Memory B cell (primary cell): ENCODE measurements at regions not wholly inside any gene's neighbourhood (a gene's known extent, or its start where the extent isn't known, plus 50 kb on each side); places are given as distances from the start of the nearest gene placed in this dataset.

Source experiments
- ATAC-seq: fragments of 150-1000 bp; cut with Tn5 transposase; 2 replicates; pipeline ENCODE4 v1.10.0; 2021; ENCODE audit warnings: low read depth, mild to moderate bottlenecking, moderate library complexity
- DNase-seq, 2 donors: peaks; one replicate each; pipeline ENCODE4 v3.0.0; 2022; ENCODE audit warnings: low spot score in 2 of 2
- H3K27ac Mint-ChIP-seq: one replicate; pipeline ENCODE4 v1.8.0; 2022; ENCODE audit warnings: mild to moderate bottlenecking, moderate library complexity, mixed read lengths
- H3K27me3 Mint-ChIP-seq: one replicate; pipeline ENCODE4 v1.8.0; 2022; ENCODE audit warnings: mixed read lengths
- H3K36me3 Mint-ChIP-seq: one replicate; pipeline ENCODE4 v1.8.0; 2022; ENCODE audit warnings: mild to moderate bottlenecking, mixed read lengths
- H3K4me1 Mint-ChIP-seq: one replicate; pipeline ENCODE4 v1.8.0; 2022; ENCODE audit warnings: mixed read lengths
- H3K4me3 Mint-ChIP-seq: one replicate; pipeline ENCODE4 v1.8.0; 2022; ENCODE audit warnings: mild to moderate bottlenecking, moderate library complexity, mixed read lengths
- H3K9me3 Mint-ChIP-seq: one replicate; pipeline ENCODE4 v1.8.0; 2022; ENCODE audit warnings: mixed read lengths

DNA sequence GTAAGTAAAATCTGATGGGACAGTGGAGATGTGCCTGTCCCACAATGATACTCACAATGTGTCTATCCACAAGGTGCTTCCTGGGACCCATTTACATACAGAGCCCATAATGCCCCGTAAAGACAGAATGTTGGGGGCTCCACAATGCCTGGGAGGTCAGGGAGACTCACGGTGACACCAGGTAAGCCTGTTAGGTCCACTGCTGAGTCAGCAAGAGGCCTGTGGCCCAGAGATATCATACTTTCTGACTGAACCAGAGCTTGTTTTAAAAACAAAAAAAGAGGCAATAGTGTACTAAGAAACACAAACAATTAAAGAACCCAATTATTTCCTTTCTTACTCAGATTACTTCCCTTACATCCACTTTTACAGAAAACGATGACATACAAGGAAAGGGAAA lies 771.1 kb upstream of the ID2 start:
- no peak for DNase-seq
- no peak for ATAC-seq
- Mint-ChIP-seq H3K27me3 (peaks cover 5% of the 10 kb centered on the region), H3K4me1 (no peaks in the 10 kb centered on the region), H3K4me3 (no peak overlapping the region), H3K36me3 (no peaks in the 10 kb centered on the region), H3K27ac (no peak overlapping the region), H3K9me3 (peaks cover 6% of the 10 kb centered on the region)

DNA sequence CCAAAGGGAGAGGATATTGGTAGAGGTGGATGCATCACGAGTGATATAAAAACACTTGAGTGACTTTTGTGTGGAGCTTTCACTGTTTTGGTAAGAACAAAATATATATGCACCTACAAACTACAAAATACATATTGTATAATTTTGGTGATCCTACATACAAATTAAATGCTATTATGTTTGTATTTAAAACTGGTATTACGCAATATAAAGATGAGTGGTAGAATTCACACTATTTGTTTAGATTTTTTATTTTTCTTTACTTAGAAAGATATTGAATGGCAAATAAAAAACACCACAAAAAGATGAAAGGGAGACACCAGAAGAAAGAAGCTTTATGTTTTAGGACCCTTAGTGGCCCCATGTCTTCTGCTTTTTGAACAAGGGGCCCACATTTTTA lies 770.7 kb upstream of the ID2 start:
- no peak for ATAC-seq
- no peak overlapping the region for H3K27ac Mint-ChIP-seq

DNA sequence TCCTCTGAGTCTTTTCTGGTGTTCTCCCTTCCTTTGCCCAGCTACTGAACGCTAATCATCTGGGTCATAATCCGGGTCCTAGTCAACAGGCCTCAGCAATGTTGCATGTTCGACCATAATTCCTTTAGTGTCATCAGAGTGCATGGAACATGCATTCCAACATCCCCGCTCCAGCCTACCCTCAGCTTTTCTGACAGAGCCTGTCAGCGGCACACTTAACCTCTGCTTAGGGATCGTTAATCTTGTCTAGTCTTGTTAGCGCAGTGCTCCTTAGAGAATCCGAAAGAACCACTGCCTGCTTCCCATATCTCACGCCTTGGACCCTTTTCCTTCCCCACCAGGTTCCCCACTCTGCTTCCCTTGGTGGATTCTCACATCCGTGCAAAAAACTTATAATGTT lies 767.9 kb upstream of the ID2 start:
- Mint-ChIP-seq H3K4me3 (no peak overlapping the region), H3K4me1 (no peaks in the 10 kb centered on the region), H3K36me3 (no peaks in the 10 kb centered on the region), H3K27ac (no peak overlapping the region), H3K27me3 (peaks cover 5% of the 10 kb centered on the region), H3K9me3 (peaks cover 2% of the 10 kb centered on the region)
- DNase-seq, result no peak
- ATAC-seq, result no peak

More for the DNA sequence above, 770.7 kb upstream of the ID2 start:
- DNase-seq, result no peak
- H3K27me3 Mint-ChIP-seq, result peaks cover 5% of the 10 kb centered on the region
- H3K4me1 Mint-ChIP-seq, result no peaks in the 10 kb centered on the region
- H3K4me3 Mint-ChIP-seq, result no peak overlapping the region
- H3K36me3 Mint-ChIP-seq, result no peaks in the 10 kb centered on the region
- H3K9me3 Mint-ChIP-seq, result peaks cover 6% of the 10 kb centered on the region

DNA sequence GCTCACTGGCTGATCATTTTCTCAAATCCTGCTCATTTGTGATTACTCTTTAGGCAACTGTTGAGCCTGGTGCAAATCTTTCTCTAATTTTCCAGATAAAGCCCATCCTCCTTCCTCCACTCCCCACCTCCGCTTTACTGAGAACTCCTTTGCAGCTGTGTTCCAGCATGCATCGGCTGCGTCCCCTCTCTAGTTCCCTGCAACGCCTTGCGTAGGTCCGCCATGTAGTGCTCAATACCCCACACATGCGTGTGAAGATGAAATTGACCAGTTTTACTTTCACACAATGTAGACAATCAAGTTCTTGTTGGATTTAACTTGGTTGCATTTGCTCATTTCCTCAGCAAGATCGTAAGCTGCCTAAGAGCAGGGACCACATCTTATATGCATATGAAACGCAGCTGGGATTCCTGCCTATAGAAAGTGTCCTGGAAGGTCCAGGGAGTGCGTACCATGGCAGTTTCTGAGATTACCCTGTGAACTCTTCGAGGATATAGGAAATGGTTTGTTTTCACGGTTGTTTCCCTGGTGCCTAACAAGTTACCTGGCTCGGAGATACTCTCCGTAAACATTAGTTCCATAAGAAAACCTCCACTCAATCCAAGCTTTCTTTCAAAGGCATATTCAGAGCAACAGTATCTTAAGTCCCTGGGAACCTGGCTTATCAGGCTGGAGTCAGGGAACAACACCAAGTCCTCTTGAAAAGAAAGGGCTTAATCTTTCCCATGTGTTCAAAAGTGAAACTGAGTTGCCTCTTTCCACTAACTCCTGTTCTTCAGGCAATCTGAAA lies 766.4 kb upstream of the ID2 start:
- Mint-ChIP-seq H3K27ac (no peak overlapping the region), H3K36me3 (no peaks in the 10 kb centered on the region), H3K27me3 (peaks cover 5% of the 10 kb centered on the region), H3K4me1 (no peaks in the 10 kb centered on the region), H3K9me3 (peaks cover 1% of the 10 kb centered on the region), H3K4me3 (no peak overlapping the region)
- DNase-seq, result no peak
- ATAC-seq, result no peak

DNA sequence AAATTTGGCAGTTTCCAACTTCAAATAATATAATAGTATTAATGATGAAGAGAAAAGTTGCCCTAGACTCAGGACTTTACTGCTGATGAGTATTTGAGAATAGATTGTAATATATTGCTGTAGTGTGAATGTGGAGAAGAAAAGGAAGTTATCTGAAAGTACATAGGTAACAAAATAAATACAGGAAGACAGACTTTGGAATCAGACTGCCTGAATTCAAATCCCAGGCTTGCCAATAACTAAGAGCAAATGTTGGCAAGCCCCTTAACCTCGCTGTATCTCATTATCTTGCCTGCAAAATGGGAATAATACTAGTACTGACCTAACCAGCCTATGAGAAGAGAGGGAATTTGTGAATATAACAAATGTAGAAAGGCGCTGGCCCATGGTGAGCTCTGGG lies 765.2 kb upstream of the ID2 start:
- no peak for ATAC-seq
- Mint-ChIP-seq H3K36me3 (no peaks in the 10 kb centered on the region), H3K9me3 (peaks cover 1% of the 10 kb centered on the region), H3K4me1 (no peaks in the 10 kb centered on the region), H3K27ac (no peak overlapping the region), H3K4me3 (no peak overlapping the region), H3K27me3 (peaks cover 5% of the 10 kb centered on the region)
- no peak for DNase-seq

DNA sequence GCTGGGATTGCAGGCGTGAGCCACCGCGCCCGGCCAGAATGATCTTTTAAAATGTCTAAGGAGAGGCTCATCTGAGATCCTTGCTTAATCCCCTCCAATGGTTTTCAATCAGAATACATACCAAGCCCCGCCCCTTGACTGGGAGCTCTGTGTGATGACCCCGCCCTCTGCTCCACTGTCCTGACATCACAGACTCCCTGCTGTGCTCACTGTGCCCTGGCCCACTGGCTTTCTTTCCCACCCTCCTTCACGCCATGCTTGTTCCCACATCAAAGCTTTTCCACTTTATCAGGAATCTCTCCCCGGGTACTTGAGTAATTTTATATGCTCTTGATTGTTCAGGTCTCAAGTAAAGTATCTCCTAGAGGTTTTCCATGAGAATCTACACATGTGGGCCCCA lies 762.3 kb upstream of the ID2 start:
- no peak for DNase-seq
- Mint-ChIP-seq H3K4me3 (no peak overlapping the region), H3K9me3 (peaks cover 7% of the 10 kb centered on the region), H3K36me3 (no peaks in the 10 kb centered on the region), H3K27ac (no peak overlapping the region), H3K27me3 (peaks cover 2% of the 10 kb centered on the region), H3K4me1 (no peaks in the 10 kb centered on the region)
- ATAC-seq, result no peak

DNA sequence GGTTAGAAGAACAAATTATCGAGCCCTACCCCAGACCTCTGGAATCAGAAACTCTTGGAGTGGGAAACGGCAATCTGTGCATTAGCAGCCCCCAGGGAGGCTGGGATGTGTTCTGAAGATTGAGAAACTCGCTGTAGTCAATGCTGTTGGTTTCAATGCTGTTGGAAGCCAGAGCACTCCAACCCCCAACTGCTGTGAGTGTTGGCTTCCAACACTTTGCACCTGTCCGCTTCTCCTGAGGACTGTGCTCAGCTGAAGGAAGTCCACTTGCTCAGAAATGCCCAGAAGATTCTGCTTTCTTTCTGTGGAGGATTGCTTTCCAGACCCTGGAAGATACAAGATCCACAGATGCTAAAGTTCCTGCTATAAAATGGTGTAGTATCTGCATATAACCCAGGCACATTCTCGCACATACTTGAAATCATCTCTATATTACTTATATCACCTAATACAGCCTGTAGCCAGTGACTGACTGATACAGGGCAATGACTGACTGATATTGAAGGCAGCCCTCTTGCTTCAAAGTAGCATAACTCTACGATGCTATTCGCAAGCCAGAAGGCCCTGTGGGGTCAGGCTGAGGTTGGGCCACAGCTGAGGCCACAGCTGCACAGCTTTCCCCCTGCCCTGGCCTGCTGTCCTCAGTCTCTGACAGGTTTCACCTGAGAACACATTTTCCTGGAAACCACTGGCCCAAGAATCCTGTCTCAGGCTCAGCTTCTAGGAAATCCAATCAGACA lies 757.7 kb upstream of the ID2 start:
- Mint-ChIP-seq H3K27me3 (no peaks in the 10 kb centered on the region), H3K4me1 (no peaks in the 10 kb centered on the region), H3K27ac (no peak overlapping the region), H3K9me3 (peaks cover 7% of the 10 kb centered on the region), H3K4me3 (no peak overlapping the region), H3K36me3 (no peaks in the 10 kb centered on the region)
- DNase-seq (no peak), ATAC-seq (no peak)

DNA sequence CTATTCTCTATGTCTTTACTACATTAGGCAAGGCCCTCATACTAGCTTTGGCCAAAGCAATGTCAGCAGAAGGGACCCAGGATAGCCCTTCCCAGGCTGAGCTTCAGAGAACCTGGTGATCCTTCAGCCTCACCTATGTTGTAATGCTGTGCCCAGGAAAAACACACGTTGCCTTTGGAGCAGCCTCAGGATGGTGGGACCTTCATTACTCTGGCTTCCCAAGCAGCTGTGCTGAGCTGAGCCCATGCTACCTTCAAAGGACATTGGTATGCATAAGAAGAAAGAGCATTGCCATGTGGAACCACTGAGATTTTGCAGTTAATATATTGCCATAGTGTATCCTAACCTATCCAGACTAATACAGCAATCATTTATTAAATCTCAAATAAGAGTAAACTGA lies 756.4 kb upstream of the ID2 start:
- Mint-ChIP-seq H3K9me3 (peaks cover 7% of the 10 kb centered on the region), H3K27ac (no peak overlapping the region), H3K4me3 (no peak overlapping the region), H3K4me1 (no peaks in the 10 kb centered on the region), H3K36me3 (no peaks in the 10 kb centered on the region), H3K27me3 (no peaks in the 10 kb centered on the region)
- DNase-seq (no peak), ATAC-seq (no peak)

DNA sequence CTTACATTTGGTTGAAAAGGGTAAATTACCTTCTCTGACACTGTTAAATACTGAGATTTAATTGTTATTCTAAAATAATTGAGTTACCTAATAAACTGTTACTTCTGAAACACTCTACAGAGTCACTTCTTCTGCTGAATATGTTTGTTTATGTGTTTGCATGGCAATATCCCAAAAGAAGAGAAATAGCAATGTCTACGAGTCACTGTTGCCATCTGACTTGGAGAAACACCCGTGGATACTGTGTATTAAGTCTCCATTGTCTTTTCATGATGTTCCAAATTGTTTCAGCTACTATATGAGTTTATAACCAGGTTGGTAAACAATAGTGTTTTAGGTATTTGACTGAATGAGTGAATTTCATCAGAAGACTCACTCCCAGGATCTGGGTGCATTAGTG lies 754.2 kb upstream of the ID2 start:
- Mint-ChIP-seq H3K27me3 (peaks cover 2% of the 10 kb centered on the region), H3K36me3 (no peaks in the 10 kb centered on the region), H3K4me1 (no peaks in the 10 kb centered on the region), H3K9me3 (peaks cover 4% of the 10 kb centered on the region), H3K27ac (no peak overlapping the region), H3K4me3 (no peak overlapping the region)
- ATAC-seq (no peak), DNase-seq (no peak)

DNA sequence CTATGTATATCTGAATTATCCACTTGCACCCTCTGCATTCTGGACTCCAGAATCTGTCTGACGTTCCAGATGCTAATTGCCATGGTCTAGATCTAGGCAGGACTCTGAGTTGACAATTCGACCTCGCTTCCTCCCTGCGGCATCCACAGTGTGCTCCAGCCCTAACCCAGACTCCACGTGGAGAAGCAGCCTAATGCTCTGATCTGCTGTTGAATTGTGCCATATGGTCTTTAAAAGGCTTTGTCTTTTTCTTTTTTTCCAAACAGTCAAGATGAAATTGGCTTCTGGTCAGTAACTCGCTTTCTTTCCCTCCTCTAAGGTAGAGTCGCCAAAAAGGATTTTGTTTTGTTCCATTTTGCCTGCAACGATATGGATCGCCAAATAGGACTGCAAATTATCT lies 752.6 kb upstream of the ID2 start:
- ATAC-seq (no peak), DNase-seq (no peak)
- Mint-ChIP-seq H3K36me3 (no peaks in the 10 kb centered on the region), H3K9me3 (no peaks in the 10 kb centered on the region), H3K4me3 (no peak overlapping the region), H3K4me1 (no peaks in the 10 kb centered on the region), H3K27me3 (peaks cover 2% of the 10 kb centered on the region), H3K27ac (no peak overlapping the region)

DNA sequence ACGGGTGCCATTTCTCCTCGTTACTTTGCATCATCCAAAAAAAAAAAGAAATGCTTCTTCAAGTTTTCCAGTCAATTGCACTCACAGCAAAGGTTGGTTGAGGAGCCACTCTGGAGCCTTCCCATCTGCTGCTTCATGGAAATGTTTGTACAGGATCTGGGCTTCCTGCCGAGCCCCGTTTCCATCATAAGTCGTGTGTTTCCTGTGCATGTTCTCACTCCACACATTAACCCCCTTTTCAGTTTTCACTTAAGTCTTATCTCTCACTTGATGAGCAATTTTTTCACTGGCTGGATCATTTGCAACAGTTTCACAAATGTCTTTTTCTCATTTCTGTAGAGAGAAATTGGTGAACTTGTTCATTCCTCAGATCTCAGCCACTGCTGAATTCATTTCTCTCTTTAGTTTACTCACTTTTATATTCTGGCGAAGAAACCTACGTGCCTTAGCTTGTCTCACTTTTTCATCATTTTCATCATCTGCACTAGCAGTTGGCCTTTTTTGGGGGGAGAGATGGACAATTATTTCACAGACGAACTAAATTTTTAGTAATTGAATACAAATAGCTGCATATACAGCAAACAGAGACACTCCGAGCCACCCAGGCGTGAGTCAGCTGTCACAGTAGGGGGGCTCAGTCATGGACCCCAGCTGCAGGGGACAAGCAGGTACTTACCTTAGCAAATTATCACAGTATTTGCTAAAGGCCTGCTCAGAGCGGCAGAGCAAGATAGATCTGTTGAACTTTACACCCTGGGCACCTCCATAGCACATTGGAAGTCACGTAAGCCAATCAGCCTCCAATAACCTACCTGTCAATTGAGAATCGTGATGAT lies 750.8 kb upstream of the ID2 start:
- H3K4me3 Mint-ChIP-seq, result no peak overlapping the region

DNA sequence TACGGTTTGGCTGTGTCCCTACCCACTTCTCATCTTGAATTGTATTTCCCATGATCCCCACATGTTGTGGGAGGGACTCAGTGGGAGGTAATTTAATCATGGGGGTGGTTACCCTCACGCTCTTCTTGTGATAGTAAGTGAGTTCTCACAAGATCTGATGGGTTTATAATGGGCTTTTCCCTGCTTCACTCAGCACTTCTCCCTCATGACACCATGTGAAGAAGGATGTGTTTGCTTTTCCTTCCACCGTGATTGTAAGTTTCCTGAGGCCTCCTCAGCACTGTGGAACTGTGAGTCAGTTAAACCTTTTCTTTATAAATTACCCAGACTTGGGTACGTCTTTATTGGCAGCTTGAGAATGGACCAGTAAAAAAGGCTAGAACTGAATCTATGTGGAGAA lies 750.0 kb upstream of the ID2 start:
- Mint-ChIP-seq H3K27me3 (peaks cover 9% of the 10 kb centered on the region), H3K9me3 (no peaks in the 10 kb centered on the region), H3K4me3 (no peak overlapping the region), H3K36me3 (no peaks in the 10 kb centered on the region), H3K4me1 (no peaks in the 10 kb centered on the region), H3K27ac (no peak overlapping the region)
- DNase-seq, result no peak
- ATAC-seq, result no peak

More for the DNA sequence above, 750.8 kb upstream of the ID2 start:
- peaks cover 6% of the 10 kb centered on the region for H3K27me3 Mint-ChIP-seq
- no peak for DNase-seq
- H3K36me3 Mint-ChIP-seq, result no peaks in the 10 kb centered on the region
- ATAC-seq, result no peak
- H3K4me1 Mint-ChIP-seq, result no peaks in the 10 kb centered on the region
- no peak overlapping the region for H3K27ac Mint-ChIP-seq
- no peaks in the 10 kb centered on the region for H3K9me3 Mint-ChIP-seq

DNA sequence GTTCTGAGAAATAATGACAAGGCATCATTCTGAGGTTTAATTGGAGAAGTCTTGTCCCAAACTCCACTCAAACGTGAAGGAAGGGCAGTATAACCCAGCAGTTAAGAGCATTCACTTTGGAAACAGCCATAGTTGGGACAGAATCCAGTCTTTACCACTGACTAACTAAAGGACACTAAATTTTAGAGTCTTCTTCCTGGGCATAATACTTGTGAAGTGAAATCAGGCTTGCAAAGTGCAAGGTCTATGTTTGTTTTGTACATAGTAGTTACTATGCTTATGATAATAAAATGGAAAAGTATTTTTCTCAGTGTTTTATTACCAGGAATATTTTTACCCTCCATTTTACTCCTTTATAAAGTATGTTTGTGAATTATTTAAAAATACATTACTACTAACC lies 748.2 kb upstream of the ID2 start:
- Mint-ChIP-seq H3K36me3 (no peaks in the 10 kb centered on the region), H3K4me3 (no peak overlapping the region), H3K9me3 (no peaks in the 10 kb centered on the region), H3K27me3 (peaks cover 9% of the 10 kb centered on the region), H3K4me1 (no peaks in the 10 kb centered on the region), H3K27ac (no peak overlapping the region)
- ATAC-seq (no peak), DNase-seq (no peak)

DNA sequence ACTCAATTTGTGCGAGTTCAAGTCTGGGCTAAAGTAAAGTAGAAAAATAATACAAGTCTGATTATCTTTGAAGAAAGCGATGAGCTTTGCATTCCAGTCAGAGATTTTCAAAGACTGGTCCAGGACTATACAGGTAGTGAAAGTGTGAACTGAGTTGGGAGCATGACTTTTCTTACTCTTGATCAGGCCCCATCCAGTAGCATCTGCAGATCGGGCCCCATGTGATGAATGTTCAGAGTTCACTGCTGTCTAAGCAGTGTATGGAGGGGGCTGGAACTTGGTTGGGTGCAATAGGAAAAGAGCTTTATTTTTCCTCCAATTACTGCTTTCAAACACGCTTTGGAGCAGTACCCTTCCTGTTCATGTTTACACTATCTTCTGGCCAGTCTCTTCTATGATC lies 747.4 kb upstream of the ID2 start:
- Mint-ChIP-seq H3K9me3 (no peaks in the 10 kb centered on the region), H3K36me3 (no peaks in the 10 kb centered on the region), H3K27ac (no peak overlapping the region), H3K4me1 (no peaks in the 10 kb centered on the region), H3K27me3 (peaks cover 11% of the 10 kb centered on the region), H3K4me3 (no peak overlapping the region)
- ATAC-seq (no peak), DNase-seq (no peak)
